NCI-H146 (cell line): ENCODE measurements at regions not wholly inside any gene's neighbourhood (a gene's known extent, or its start where the extent isn't known, plus 50 kb on each side); places are given as distances from the start of the nearest gene placed in this dataset.
"Not testable (repeated sequence)": the region's sequence is repeated elsewhere in the genome, so short reads cannot be mapped to it uniquely, and the experiment has no call there.

ENCODE experiments used
- DNase-seq: peaks from one replicate; lab custom pipeline; 2025; lab: John Stamatoyannopoulos, UW

DNA sequence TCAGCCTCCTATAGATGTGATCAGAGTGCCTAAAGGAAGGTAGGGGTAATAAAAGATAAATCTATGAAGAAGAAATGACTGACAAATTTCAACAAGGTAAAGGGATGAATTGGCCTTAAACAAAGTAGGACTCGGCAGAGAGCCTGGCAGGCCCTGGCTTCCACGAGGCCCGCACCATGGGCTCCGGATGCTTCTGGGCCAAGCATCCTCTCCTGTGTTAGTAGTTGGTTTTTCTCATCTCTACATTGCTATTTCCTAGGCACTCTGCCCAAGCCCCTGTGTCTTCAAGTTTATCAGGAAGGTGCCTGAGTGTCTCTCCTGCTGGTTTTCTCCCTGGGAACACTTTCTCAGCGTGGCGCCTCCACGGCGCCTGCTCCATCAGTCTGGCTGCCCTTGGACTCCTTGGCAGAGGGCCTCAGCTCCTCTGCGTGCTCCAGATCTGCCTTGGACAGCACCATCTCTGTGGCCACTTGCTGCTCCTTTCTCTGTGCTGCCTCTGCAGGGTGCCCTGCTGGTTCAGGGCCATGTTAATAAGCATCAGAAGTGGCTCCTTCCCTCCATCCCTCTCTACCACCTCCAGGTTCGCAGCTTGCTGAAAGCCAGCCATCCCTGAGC, 413.3 kb upstream of the DPP6 start:
- no peak for DNase-seq

DNA sequence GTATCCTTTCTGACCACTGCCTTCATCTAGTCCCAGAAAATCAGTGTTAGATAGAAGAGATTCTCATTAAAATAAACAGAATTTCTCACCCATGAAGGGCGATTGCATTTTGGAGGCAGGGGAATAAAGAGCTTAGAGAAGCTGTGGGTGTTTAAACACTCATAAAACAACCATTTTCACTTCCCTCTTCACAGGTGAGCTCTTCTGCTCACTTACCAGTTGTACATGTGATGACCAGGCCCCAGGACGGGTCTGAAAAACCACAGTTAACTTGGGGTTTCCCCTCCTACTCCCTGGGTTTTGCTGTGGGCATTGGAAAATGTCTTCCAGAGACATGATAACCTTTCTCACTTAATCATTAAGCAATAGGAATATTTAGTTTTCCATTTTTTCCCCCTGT, 411.6 kb upstream of the DPP6 start:
- no peak for DNase-seq

DNA sequence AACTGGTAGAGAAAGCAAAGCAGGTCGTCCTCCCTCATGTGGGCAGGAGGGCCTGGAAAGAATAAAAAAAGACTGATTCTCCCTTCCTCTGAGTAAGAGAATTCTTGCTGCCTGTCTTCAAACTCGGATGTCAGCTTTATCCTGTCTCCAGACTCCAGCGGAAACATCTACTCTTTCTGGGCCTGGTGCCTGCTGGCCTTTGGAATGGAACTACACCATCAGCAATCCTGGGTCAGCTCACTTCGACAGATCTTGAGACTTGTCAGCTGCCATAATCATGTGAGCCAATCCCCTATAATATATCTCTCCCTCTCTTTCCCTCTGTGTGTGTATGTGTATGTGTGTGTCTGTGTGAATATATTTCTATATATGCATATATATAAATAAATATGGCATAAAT, 411.0 kb upstream of the DPP6 start:
- DNase-seq = no peak

DNA sequence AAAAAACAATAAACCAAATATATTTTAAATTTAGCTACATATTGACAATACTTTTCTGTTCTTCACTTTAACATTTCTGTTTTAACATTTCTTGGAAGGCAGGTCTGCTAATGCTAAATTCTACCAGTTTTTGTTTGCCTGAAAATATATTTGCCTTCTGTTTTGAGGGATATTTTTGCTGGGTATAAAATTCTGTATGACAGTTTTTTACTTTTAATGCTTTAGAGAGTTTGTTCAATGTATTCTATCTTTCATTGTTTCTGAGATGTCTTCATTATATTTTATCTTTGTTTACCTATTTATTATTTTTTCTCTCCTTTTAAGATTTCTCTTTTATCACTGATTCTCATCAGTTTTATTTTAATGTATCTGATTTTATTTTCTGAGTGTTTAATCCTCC, 409.2 kb upstream of the DPP6 start:
- DNase-seq = no peak

GRCh38 chr7:153657182-153657800, 394.9 kb upstream of the DPP6 start:
- DNase-seq = peak; percentile 76

GRCh38 chr7:153675131-153675530, 377.1 kb upstream of the DPP6 start:
- no peak for DNase-seq

DNA sequence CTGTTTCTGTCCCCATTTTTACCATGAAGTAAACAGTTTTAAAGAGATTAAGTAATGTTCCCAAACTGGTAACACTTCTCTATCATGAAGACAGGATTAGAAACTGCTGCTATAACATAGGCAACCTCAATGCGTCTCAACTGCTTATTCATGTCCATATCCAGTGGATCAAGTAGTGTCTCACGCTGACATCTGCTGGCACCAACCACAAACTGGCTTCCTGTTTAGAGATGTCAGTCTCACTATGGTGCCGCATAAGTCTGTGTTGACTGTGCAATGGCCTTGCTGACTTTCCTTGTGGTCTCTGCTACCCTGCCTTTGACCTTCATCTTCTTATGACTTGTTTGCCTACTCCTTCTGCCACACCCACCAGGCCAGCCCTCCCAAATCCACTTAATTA, 369.6 kb upstream of the DPP6 start:
- peak; percentile 76 for DNase-seq

GRCh38 chr7:153696242-153696641, 356.0 kb upstream of the DPP6 start:
- no peak for DNase-seq

GRCh38 chr7:153698046-153698445, 354.2 kb upstream of the DPP6 start:
- peak; percentile 82 for DNase-seq

DNA sequence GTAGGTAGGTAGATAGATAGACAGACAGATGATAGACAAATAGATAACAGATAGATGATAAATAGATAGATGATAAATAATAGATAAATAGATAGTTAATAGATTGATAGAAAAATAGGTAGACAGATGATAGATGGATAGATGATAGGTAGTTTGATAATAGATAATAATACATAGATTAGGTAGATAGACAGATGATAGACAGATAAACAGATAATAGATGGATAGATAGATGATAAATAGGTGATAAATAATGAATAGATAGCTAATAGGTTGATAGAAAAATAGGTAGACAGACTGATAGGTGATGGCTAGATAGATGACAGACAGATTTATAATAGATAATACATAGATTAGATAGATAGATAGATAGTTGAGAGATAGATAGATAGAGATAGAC, 350.5 kb upstream of the DPP6 start:
- DNase-seq = no peak

- DNase-seq = not testable (repeated sequence)
Observed at GRCh38 chr7:153723892-153724291, 328.3 kb upstream of the DPP6 start.

- DNase-seq = peak; percentile 31
Observed at GRCh38 chr7:153731504-153731903, 320.7 kb upstream of the DPP6 start.

GRCh38 chr7:153743434-153743833, 308.8 kb upstream of the DPP6 start:
- DNase-seq = not testable (repeated sequence)

DNA sequence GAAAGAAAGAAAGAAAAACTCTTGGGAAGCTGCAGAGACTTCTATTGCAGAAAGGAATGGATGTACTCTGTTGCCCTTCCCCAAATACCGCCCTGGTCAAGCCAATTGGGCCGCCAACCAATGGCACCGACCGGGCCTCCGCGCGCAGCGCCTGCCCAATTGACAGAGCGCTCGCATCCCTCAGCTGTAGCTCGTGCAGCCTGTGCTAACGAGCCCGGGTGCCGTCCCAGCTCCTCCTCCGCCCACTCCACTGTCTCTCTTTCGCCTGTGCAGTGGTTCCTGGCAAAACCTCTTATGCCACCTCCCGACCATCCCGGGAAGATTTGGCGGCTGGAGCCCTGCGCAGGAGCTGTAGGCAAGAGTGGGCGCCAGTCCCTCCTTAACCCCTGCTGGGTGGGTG, 304.2 kb upstream of the DPP6 start:
- peak; percentile 83 for DNase-seq

DNA sequence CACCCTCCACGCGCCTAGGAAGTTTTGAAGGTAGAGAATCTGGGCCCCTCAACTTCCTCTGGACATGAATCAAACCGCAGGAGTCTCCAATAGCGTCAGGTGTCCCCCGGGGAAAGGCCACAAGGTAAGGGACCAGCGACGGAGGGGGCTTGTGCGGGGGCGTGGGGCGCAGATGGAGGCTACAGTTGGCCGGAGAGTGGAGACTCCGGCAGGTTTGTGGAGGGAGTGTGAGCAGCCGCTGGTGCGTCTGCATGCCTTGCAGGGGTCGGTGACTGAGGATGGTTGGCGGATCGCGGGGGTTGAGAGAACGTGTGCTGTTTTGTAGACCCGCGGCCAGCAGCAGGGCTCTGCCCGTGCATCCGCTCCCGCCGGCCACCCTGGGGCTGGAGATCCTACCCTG, 303.3 kb upstream of the DPP6 start:
- peak; percentile 64 for DNase-seq

DNA sequence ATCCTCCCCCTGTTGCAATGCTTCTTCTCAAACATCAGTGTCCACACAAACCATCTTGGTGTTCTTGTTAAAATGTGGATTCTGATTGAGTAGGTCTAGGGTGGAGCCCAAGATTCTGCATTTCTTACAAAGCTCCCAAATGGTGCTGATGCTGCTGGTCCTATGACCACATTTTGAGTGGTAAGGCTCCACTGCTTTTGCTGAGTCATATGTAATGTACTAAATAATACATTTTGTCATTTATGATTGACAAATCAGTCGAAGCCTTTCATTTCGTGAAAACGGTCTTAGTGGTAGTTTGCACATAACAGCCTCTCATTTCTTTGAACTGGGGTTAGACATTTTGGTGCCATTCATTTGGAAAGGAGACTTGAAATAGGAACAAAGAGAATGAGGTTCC, 286.3 kb upstream of the DPP6 start:
- not testable (repeated sequence) for DNase-seq

GRCh38 chr7:153766926-153767325, 285.3 kb upstream of the DPP6 start:
- DNase-seq = not testable (repeated sequence)

GRCh38 chr7:153772966-153773365, 279.2 kb upstream of the DPP6 start:
- DNase-seq = no peak

- DNase-seq = not testable (repeated sequence)
Observed at GRCh38 chr7:153776940-153777339, 275.3 kb upstream of the DPP6 start.

- not testable (repeated sequence) for DNase-seq
Observed at GRCh38 chr7:153797363-153797762, 254.8 kb upstream of the DPP6 start.

- DNase-seq = no peak
Observed at GRCh38 chr7:153808117-153808516, 244.1 kb upstream of the DPP6 start.

DNA sequence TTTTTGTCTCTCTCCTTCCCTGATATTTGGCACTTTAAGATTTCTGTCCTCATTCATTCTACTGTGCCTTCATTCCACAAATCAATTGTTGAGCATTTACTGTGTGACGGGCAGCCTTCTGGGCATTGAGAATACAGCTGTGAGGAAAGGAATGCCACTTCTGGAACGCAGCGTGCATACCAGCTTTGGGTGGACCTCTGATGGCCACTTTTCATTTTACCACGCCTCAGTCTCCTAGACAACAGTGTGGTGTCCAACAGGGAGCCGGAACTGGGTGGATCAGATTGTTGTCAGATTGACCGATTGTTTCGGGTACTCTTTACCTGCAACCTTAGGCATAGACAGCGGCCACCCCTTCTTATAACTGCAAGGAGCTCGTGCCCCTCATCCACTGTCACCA, 222.7 kb upstream of the DPP6 start:
- no peak for DNase-seq

DNA sequence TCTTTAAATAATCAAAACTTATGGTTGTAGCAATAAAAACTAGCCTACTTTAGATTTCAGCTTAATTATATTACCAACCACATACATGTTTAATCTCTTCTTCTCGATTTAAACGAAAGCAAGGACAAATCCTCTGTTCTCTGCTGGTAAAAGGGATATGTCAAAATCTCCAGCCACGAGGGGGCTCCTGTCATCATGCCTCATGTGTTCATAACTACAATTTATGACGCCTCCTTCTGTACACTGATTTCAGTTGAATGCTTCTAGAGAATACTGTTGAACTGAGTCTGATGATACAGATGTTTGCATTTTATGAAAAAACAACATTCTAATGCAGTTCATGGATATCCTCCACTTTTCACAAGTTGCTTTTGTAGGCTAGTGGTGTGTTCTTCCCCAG, 220.0 kb upstream of the DPP6 start:
- DNase-seq = no peak

- peak; percentile 16 for DNase-seq
Observed at GRCh38 chr7:153835103-153835502, 217.1 kb upstream of the DPP6 start.
